Caco-2 (cell line): ENCODE measurements at regions not wholly inside any gene's neighbourhood (a gene's known extent, or its start where the extent isn't known, plus 50 kb on each side); places are given as distances from the start of the nearest gene placed in this dataset.

Source experiments
- BruUV-seq: library from RNA; stranded (reverse); fragments of 400-500 nt; replicated peaks from 2 replicates; lab custom pipeline; 2021; lab: Mats Ljungman, UMichigan
- CTCF ChIA-PET: fragments of 300-600 bp; sonication (Branson Sonifier 250); formaldehyde crosslinking; loops from one replicate; lab custom pipeline; 2022; ENCODE audit warnings: antibody characterized with exemption; lab: Charles Lee
- POLR2A ChIA-PET: fragments of 300-600 bp; sonication (Branson Sonifier 250); formaldehyde crosslinking; loops from one replicate; lab custom pipeline; 2022; ENCODE audit warnings: antibody characterized with exemption; lab: Charles Lee
- DNase-seq, 2 experiments: peaks; one replicate each; pipeline versions ENCODE4 v3.0.0 to v3.0.0-alpha.2; 2020 to 2022
- H3K27me3 ChIP-seq: replicated peaks from 2 replicates; pipeline ENCODE4 v1.6.0; 2011; ENCODE audit warnings: low read length; ENCODE audit not compliant: control insufficient read depth, insufficient read depth
- H3K36me3 ChIP-seq: 2 replicates; pipeline ENCODE4 v1.5.1; 2011; ENCODE audit warnings: low read length; ENCODE audit not compliant: control insufficient read depth, insufficient read depth
- H3K4me1 ChIP-seq: fragments of 250-450 bp; sonication (Bioruptor Pico); 2 replicates; pipeline ENCODE4 v1.5.1; 2020; ENCODE audit warnings: mild to moderate bottlenecking
- H3K4me3 ChIP-seq: 2 replicates; pipeline ENCODE4 v1.5.1; 2011; ENCODE audit warnings: low read depth, mild to moderate bottlenecking, control low read depth, low read length
- H3K9me3 ChIP-seq: fragments of 250-450 bp; sonication (Bioruptor Pico); 2 replicates; pipeline ENCODE4 v1.5.1; 2020; ENCODE audit warnings: mild to moderate bottlenecking, moderate library complexity
- H3K27ac Mint-ChIP-seq: one replicate; pipeline ENCODE4 v1.8.0; 2022; ENCODE audit warnings: mixed read lengths; ENCODE audit not compliant: unreplicated experiment
- H3K27me3 Mint-ChIP-seq: one replicate; pipeline ENCODE4 v1.8.0; 2022; ENCODE audit warnings: mixed read lengths; ENCODE audit not compliant: insufficient read depth, unreplicated experiment
- H3K36me3 Mint-ChIP-seq: one replicate; pipeline ENCODE4 v1.8.0; 2022; ENCODE audit warnings: mild to moderate bottlenecking, mixed read lengths; ENCODE audit not compliant: insufficient read depth, unreplicated experiment
- H3K4me1 Mint-ChIP-seq: one replicate; pipeline ENCODE4 v1.8.0; 2022; ENCODE audit warnings: low read depth, mixed read lengths; ENCODE audit not compliant: unreplicated experiment
- H3K4me3 Mint-ChIP-seq: one replicate; pipeline ENCODE4 v1.8.0; 2022; ENCODE audit warnings: mild to moderate bottlenecking, moderate library complexity, mixed read lengths; ENCODE audit not compliant: unreplicated experiment
- H3K9me3 Mint-ChIP-seq: one replicate; pipeline ENCODE4 v1.8.0; 2022; ENCODE audit warnings: mixed read lengths; ENCODE audit not compliant: unreplicated experiment
- intact Hi-C: fragments of 100-400 bp; cut with micrococcal nuclease; formaldehyde crosslinking; loops from one replicate; pipeline ENCODE4 v1.10.0; 2022; ENCODE audit not compliant: unreplicated experiment
- TF ChIP-seq, protein P1 (sequence below), 2 experiments: fragments of 200-600 bp in 1 of 2; IDR thresholded peaks; 1 replicate in 1 of 2; 2 replicates in 1 of 2; pipeline versions ENCODE4 v1.5.1 to v1.8.0; 2011 to 2022; ENCODE audit warnings: antibody characterized with exemption in 1 of 2, control low read depth in 1 of 2, inconsistent platforms in 1 of 2, low read depth in 1 of 2, low read length in 1 of 2, mild to moderate bottlenecking in 1 of 2, moderate library complexity in 1 of 2; ENCODE audit not compliant: insufficient read depth in 1 of 2, severe bottlenecking in 1 of 2, unreplicated experiment in 1 of 2

DNA sequence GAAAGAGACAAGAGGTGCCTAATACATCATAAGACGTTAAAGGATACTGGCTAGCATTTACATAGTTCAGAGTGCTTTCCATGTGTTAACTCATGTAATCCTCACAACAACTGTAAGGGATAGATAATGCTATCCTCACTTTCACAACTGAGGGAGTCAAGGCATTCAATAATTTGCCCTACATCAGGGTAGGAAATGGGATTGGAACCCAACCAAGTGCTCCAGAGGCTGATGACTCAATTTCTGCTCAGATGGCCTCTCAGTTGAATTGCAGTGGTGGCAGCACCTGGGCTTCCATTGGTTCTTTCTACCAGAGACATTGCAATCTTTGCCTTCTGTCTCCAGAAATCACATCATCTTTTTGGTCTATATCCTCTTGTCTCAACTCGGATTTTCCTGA lies 232.9 kb downstream of the ETS1 start:
- H3K36me3 ChIP-seq, result no peaks in the 10 kb centered on the region
- ChIA-PET CTCF (no interaction called here), POLR2A (no interaction called here)
- TF ChIP-seq, protein P1, sequence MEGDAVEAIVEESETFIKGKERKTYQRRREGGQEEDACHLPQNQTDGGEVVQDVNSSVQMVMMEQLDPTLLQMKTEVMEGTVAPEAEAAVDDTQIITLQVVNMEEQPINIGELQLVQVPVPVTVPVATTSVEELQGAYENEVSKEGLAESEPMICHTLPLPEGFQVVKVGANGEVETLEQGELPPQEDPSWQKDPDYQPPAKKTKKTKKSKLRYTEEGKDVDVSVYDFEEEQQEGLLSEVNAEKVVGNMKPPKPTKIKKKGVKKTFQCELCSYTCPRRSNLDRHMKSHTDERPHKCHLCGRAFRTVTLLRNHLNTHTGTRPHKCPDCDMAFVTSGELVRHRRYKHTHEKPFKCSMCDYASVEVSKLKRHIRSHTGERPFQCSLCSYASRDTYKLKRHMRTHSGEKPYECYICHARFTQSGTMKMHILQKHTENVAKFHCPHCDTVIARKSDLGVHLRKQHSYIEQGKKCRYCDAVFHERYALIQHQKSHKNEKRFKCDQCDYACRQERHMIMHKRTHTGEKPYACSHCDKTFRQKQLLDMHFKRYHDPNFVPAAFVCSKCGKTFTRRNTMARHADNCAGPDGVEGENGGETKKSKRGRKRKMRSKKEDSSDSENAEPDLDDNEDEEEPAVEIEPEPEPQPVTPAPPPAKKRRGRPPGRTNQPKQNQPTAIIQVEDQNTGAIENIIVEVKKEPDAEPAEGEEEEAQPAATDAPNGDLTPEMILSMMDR (IDR thresholded peaks at IDR 0.05; ENCODE audit: insufficient read depth in 1 of 2, low read depth in 1 of 2, low read length in 1 of 2, severe bottlenecking in 1 of 2, unreplicated experiment in 1 of 2), result no peak
- H3K27me3 ChIP-seq, result no peaks in the 10 kb centered on the region; the same call in 1 of the 2 replicates
- no peak overlapping the region for H3K4me3 ChIP-seq
- Mint-ChIP-seq H3K27me3 (peaks cover 16% of the 10 kb centered on the region), H3K4me3 (no peak overlapping the region), H3K9me3 (no peaks in the 10 kb centered on the region), H3K4me1 (no peaks in the 10 kb centered on the region), H3K27ac (no peak overlapping the region), H3K36me3 (no peaks in the 10 kb centered on the region)
- intact Hi-C loops, result no loop called here
- no peak for DNase-seq
- H3K9me3 ChIP-seq, result no peaks in the 10 kb centered on the region
- BruUV-seq, result no TSS peak
- H3K4me1 ChIP-seq, result no peaks in the 10 kb centered on the region

DNA sequence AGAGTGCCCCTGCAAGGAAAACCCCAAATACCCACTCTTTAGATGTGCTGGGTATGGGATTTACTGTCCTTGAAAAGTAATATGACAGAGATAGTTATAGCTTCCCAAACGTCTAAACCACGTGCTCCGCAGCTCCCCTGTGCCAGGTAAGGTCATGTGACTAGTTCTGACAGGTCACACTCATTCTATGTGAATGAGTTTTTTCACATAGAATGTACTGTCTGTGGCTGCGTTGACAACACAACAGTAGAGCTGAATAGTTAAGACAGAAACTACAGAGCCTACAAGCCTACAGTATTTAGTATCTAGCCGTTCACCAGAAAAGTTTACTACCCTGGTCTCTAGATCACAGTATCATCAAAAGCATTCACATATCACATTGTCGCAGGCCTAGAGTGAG lies 236.2 kb downstream of the ETS1 start:
- H3K36me3 ChIP-seq, result no peaks in the 10 kb centered on the region
- no peaks in the 10 kb centered on the region for H3K36me3 Mint-ChIP-seq
- H3K4me3 ChIP-seq, result no peak overlapping the region
- intact Hi-C loops, result no loop called here
- TF ChIP-seq, protein P1 (IDR thresholded peaks at IDR 0.05; ENCODE audit: insufficient read depth in 1 of 2, low read depth in 1 of 2, low read length in 1 of 2, severe bottlenecking in 1 of 2, unreplicated experiment in 1 of 2), result no peak
- no TSS peak for BruUV-seq
- no peaks in the 10 kb centered on the region for H3K4me1 ChIP-seq
- CTCF ChIA-PET, result no interaction called here
- no peaks in the 10 kb centered on the region; the same call in 1 of the 2 replicates for H3K27me3 ChIP-seq
- POLR2A ChIA-PET, result no interaction called here
- H3K9me3 Mint-ChIP-seq, result no peaks in the 10 kb centered on the region
- H3K9me3 ChIP-seq, result no peaks in the 10 kb centered on the region
- no peak overlapping the region for H3K4me3 Mint-ChIP-seq
- peaks cover 6% of the 10 kb centered on the region for H3K27me3 Mint-ChIP-seq
- no peak for DNase-seq
- H3K27ac Mint-ChIP-seq, result no peak overlapping the region
- no peaks in the 10 kb centered on the region for H3K4me1 Mint-ChIP-seq

DNA sequence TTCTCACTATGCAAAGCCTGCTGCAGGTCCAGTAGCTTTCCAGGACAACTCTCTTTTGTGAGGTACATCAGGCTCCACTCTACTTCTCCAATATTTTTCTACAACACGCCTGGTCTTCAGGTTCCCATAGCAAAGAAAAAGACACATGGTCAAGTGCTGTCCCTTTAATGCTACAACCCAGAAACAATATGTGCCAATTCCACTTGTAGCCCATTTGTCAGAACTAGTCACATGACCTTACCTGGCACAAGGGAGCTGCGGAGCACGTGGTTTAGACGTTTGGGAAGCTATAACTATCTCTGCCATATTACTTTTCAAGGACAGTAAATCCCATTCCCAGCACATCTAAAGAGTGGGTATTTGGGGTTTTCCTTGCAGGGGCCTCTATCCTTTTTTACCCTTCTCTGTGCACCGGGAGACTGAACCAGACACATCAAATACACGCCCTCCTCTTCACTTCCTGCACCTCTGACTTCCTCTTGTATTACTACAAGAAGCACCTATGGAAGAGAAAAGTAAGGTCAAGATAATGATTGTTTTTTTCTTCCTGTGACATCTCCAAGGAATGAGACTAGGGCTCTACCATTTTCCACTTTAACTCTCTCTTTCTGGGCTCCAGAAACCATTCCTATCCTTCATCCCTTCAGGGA lies 237.6 kb downstream of the ETS1 start:
- Histone ChIP-seq H3K9me3 (no peaks in the 10 kb centered on the region), H3K4me1 (no peaks in the 10 kb centered on the region), H3K27me3 (no peaks in the 10 kb centered on the region; the same call in 1 of the 2 replicates), H3K36me3 (no peaks in the 10 kb centered on the region), H3K4me3 (no peak overlapping the region)
- CTCF ChIA-PET, result no interaction called here
- intact Hi-C loops, result no loop called here
- Mint-ChIP-seq H3K4me1 (no peaks in the 10 kb centered on the region), H3K36me3 (no peaks in the 10 kb centered on the region), H3K4me3 (no peak overlapping the region), H3K27ac (no peak overlapping the region), H3K9me3 (no peaks in the 10 kb centered on the region), H3K27me3 (peaks cover 6% of the 10 kb centered on the region)
- POLR2A ChIA-PET, result no interaction called here
- DNase-seq, result no peak
- no TSS peak for BruUV-seq
- TF ChIP-seq, protein P1 (IDR thresholded peaks at IDR 0.05; ENCODE audit: insufficient read depth in 1 of 2, low read depth in 1 of 2, low read length in 1 of 2, severe bottlenecking in 1 of 2, unreplicated experiment in 1 of 2), result no peak
